Frontal cortex (tissue), 3 donors: ENCODE measurements at regions not wholly inside any gene's neighbourhood (a gene's known extent, or its start where the extent isn't known, plus 50 kb on each side); places are given as distances from the start of the nearest gene placed in this dataset.
"Not testable (repeated sequence)": the region's sequence is repeated elsewhere in the genome, so short reads cannot be mapped to it uniquely, and the experiment has no call there.

Experiments used
- DNase-seq, 2 donors: peaks; one replicate each; pipeline ENCODE4 v3.0.0; 2012; ENCODE audit warnings: low spot score in 2 of 2
- FAIRE-seq: peaks from 2 replicates; lab custom pipeline; 2012; peaks lifted over from hg19 to GRCh38; lab: Jason Lieb, UNC
- donor health status: control.
- donor health status: control.
- donor health status: control.

DNA sequence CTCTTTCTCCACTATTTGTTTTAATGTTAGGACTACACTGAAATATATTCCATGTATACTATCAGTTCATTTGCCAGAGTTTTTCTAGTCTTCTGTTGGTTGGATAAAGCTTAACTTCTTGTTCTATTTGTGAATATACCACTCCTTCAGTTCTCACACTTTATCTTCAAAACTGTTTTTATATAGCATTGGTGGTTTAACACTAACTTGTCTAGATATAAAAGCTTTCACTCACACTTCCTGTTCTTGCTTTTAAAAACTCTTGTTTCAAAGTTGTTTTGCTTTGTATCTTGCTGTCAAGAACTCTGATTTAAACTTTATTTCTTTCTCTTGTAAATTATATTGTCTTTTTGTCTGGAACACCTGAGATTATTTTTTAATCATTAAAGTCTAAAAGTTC lies 226.8 kb upstream of the TENT5A start:
- DNase-seq = no peak
- no peak for FAIRE-seq

GRCh38 chr6:81978230-81978629 lies 225.7 kb upstream of the TENT5A start:
- DNase-seq (no peak), FAIRE-seq (no peak)

DNA sequence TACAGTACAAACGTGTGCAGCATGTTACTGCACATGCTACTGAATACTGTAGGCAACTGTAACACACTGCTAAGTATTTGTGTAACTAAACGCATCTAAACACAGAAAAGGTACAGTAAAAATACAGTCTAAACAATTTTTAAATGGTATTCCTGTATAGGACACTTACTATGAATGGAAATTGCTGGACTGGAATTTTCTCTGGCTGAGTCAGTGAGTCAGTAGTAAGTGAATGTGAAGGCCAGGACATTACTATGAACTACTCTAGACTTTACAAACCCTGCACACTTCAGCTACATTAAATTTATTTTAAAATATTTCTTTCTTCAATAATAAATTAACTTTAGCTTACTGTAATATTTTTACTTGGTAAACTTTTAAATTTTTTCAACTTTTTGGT lies 225.0 kb upstream of the TENT5A start:
- DNase-seq (no peak), FAIRE-seq (no peak)

DNA sequence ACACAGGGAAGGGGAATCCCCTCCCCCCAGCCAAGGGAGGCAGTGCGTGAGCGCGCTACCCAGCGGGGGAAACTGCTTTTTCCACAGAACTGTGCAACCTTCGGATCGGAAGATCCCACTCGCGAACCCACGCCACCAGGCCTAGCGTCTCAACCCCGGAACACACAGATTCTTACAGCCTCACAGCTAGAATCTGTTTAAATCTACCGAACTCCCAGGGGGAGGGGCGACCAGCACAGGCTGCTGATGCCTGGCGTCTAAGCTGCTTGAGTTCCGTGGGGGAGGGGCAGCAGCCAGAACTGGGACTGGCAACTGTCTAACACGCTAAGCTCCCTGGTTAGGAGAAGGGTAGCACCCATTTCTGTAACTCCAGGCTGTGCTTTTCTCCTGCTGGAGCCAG lies 217.3 kb upstream of the TENT5A start:
- no peak for FAIRE-seq
- DNase-seq = no peak

DNA sequence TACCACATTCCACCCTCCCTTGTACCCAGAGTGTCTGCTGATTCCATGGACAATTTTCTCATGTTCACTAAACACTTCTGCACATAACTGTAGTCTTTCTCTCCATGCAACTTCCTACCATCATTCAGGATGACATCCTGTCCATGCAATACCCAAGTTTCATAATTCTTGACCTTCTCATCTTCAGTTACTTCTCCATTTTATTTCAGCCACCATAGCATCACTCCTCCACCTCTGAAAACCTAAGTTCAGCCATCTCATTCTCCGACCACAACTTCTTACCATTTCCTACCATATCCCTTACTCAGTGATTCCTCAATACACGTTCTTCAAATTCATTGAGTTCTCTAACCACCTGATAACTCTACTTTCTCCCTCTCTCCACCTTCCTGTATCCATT lies 216.5 kb upstream of the TENT5A start:
- no peak for FAIRE-seq
- DNase-seq = no peak

DNA sequence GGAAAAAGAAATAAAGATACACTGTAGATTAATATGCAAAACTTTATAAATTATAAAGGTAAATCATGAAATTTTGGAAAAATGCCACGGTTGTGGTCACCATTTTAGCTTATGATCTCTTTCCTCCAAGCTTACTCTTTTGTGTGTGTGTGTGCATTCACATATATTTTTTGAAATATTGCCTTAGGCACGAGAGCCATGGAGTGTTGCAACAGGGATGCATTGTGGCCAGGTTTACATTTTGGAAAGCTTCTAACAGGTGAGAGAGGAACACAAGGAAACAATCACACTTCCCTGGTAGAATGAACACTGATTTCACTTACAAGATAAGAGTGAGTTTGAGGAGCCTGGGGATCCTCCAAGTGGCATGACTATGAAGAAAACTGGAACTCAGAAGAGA lies 214.5 kb upstream of the TENT5A start:
- DNase-seq (no peak), FAIRE-seq (no peak)

DNA sequence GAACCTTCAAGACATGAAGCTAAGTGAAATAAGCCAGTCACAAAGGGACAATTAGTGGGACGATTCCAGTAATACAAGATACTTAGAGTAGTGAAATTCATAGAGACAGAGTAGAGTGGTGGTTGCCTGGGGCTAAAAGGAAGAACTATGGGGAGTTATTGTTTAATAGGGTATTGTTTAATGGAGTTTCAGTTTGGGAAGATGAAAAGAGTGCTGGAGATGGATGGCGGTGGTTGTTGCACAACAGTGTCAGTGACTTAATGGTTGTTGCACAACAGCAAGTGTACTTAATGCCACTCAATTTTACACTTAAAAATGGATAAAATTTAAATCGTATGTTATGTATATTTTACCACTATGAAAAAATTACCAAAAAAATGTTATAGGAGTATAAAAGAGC lies 209.7 kb upstream of the TENT5A start:
- FAIRE-seq (no peak), DNase-seq (no peak)

DNA sequence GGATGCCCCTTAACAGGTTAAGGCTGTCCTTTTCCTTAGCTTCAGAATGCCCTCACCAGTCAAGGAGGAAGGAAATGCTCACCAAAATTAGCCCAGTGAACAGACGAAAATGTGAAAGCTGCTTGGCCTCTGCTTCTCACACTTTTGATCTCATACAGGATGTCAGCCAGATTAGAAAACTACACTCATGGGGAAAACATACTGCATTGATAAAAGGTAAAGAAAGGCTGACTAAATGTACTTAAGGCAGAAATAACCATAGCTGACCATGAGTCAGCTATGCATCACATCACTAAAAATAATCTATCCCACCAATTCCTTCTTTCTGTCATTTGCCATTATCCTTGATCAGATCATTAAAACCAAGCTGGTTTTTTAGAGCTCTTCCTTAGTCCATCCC lies 198.4 kb upstream of the TENT5A start:
- FAIRE-seq = no peak
- DNase-seq = no peak

- DNase-seq (no peak), FAIRE-seq (no peak)
Observed at GRCh38 chr6:81948861-81949260, 196.4 kb upstream of the TENT5A start.

DNA sequence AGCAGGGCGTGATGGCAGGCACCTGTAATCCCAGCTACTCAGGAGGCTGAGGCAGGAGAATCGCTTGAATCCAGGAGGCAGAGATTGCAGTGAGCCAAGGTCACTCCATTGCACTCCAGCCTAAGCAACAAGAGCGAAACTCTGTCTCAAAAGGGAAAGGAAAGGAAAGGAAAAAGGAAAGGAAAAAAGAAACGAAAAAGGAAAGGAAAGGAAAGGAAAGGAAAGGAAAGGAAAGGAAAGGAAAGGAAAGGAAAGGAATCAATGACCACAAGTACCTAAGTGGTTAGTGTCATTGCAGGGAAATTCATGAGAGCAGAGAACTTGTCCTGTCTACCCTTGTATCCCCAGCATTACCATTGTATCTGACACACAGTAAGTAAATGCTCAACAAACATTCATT lies 195.7 kb upstream of the TENT5A start:
- DNase-seq, FAIRE-seq: not testable (repeated sequence)

- FAIRE-seq (no peak), DNase-seq (no peak)
Observed at GRCh38 chr6:81944661-81945060, 192.2 kb upstream of the TENT5A start.

DNA sequence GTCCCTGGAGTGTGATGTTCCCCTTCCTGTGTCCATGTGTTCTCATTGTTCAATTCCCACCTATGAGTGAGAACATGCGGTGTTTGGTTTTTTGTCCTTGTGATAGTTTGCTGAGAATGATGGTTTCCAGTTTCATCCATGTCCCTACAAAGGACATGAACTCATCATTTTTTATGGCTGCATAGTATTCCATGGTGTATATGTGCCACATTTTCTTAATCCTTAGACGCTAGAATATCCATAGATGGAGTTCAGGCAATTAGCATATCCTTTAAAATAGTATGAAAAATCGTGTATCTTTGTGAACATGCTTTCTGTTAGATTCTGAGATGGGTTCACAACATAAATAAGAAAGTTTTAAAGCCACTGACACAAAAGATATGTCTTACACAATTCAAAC lies 190.4 kb upstream of the TENT5A start:
- DNase-seq, FAIRE-seq: not testable (repeated sequence)

- DNase-seq = no peak
- FAIRE-seq = no peak
Observed at GRCh38 chr6:81942067-81942370, 189.5 kb upstream of the TENT5A start.

GRCh38 chr6:81940451-81940985 lies 188.0 kb upstream of the TENT5A start:
- FAIRE-seq (no peak), DNase-seq (no peak)

GRCh38 chr6:81939766-81940165 lies 187.3 kb upstream of the TENT5A start:
- no peak for FAIRE-seq
- DNase-seq = no peak

DNA sequence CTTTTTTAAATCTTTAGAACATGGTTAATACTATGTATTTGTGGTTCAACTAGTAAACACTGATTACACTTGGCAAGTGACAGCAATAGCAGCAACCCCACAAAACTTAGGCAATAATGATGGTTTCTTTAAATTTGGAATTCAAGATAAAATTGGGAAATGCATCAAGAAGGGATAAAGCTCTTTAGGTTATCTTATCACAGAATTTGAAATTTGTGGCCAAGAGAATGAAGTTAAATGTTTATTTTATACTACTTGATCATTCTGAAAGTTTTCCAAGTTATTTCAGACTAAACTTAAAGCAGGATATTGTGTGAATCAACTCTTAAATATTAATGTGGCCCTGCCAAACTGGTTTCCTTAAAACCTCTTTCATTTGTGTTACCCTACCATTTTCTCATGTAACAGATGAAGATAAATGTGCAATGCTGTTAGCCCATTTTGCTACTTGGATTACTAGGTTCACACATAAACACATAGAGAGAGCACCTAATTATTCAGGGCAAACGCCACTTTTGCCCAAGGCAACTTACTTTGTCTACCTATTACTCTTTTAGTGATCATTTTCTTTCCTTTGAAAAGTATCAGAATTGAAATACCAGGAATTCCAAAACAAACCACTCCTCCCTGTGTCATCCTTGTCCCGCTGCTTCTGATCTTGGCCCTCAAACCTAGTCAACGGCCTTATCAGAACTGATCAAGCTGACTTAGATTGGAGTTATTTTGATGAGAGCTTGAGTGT lies 186.7 kb upstream of the TENT5A start:
- DNase-seq (no peak), FAIRE-seq (no peak)

DNA sequence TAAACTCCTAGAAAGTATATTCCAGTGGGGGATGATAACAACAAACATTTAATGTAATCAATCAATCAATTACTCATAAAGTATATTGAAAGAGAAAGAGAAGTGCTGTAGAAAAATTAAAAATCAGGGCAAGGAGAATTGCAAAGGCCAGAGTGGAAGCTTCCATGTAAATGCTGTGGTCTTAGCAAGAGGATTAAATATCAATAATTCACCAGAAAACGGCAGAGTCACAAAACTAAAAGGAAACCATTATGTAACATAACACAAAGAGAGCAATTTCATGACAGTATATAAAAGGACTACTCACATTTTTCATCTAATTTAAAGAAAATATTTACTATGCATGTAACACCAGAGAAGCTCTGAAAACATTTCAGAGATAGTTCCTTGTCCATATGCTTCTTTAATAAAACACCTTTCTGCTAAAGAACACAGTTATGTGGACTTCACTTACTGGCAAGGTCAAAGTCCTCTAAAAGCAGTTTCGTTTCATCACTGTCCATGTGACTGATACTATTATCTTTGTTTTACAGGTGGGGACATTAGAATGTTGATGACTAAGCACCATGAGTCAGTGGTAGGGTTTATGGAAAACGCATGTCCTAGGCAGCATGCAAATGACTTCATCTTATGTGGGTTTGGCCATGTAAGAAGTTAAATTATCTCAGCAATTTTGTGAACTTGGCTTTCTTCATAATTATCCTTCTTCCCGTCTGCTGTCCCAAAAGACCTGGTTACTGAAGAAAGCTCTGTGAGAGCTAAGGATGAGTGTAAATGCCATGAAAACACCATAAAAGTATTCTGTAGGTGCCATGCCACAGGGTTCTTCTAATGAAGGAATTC lies 185.8 kb upstream of the TENT5A start:
- DNase-seq (no peak), FAIRE-seq (no peak)

DNA sequence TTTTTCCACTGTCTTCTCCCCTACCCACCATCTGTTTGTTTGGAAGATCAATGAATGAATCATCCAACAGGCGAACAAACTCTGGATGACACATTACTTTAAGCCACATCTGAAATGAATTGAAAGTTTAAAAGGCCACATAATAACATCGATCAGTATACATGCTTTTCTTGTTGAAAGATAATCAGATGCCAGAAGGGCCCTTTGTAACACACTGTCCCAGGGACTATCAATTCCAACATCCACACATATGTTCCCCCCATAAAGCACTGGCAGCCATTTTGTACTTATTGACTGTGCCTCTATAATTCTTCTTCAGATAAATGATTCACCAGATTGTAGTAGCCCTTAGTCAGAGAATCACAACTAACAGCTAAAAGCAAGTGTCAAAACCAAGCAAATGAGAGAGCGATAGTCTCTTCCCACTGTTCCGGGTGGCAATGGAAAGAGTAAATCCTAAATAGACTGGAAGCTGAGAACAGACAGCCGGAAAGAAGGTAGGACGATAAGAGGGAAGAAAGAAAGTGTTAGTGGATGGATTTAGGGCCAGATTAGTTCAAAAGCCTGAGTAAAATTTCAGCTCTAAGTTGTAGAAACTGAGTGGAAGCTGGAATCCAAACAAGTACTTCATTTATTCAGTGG lies 184.9 kb upstream of the TENT5A start:
- FAIRE-seq (no peak), DNase-seq (no peak)

- FAIRE-seq (no peak), DNase-seq (no peak)
Observed at GRCh38 chr6:81934936-81935335, 182.5 kb upstream of the TENT5A start.

- no peak for DNase-seq
- FAIRE-seq = no peak
Observed at GRCh38 chr6:81933608-81934051, 181.1 kb upstream of the TENT5A start.

DNA sequence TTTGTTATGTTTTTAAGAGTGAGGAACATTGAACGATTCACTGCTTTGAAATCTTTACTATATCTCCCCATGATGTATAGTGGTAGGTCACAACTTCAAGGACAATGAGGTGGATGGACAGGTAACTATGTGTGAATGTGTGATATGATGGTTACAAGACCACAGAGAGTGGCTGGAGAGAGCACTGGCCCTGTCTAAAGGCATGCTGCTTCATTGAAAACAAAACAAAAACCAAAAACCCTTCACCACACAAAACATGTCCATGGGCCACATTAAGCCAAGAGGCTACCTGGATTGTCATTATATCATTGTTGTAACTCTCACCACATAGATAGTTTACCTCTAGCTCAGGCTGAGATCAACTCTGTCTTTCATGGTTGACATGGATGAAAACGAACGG lies 180.6 kb upstream of the TENT5A start:
- FAIRE-seq (no peak), DNase-seq (no peak)
